ENCODE measurements at regions not wholly inside any gene's neighbourhood (a gene's known extent, or its start where the extent isn't known, plus 50 kb on each side); places are given as distances from the start of the nearest gene placed in this dataset.

DNA sequence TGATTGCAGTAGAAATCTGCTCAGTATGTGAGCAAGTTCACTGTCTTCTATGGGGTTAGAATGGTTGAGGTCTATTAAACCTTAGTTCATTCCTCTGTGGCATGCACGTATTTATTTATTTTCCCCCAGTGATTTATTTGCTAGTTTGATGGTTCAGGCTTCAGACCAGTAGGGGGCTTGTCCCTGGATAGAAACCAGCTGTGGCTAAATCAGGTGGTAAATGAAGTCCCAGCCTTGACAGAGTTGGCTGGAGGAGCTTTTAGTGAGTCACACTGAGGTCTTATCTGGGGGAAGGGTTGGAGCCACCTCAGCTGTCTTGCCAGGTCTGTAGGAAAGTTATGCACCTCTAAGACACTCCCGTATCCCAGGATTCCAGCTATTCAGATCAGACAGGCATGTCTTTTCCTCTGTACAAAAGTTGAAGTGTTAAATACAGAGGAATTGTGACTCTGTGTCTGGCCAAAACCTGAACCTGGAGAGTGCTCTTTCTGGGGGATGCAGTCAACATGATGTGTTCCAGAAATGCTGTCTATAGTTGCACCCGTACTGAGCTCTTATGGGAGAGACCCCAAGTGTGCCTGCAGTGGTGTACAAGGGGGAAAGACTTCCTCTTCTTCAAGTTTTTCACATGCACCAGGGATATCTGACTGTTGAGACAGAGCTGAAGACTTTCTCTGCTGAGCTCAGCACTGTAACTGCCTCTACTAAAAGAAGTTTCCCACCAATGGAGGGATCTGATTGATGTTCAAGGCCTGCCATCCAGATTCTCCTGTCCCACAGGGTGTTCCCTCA lies 1322.1 kb downstream of the TMEM121 start:
- TF ChIP-seq POLR2AphosphoS5 (IDR thresholded peaks at IDR 0.05; ENCODE audit: low read depth, low read length) (no peak), POLR2A (IDR thresholded peaks at IDR 0.05; ENCODE audit: low read depth, low read length) (no peak), TAF1 (IDR thresholded peaks at IDR 0.05; ENCODE audit: low read depth, low read length) (no peak), POU2F2 (IDR thresholded peaks at IDR 0.05; ENCODE audit: low read depth, low read length) (no peak)
